AG08396 (cell line): ENCODE measurements at regions not wholly inside any gene's neighbourhood (a gene's known extent, or its start where the extent isn't known, plus 50 kb on each side); places are given as distances from the start of the nearest gene placed in this dataset.
"Not testable (repeated sequence)": the region's sequence is repeated elsewhere in the genome, so short reads cannot be mapped to it uniquely, and the experiment has no call there.

Experiments
- DNase-seq: peaks from one replicate; pipeline ENCODE4 v3.0.0; 2012; ENCODE audit warnings: low spot score, mixed read lengths

DNA sequence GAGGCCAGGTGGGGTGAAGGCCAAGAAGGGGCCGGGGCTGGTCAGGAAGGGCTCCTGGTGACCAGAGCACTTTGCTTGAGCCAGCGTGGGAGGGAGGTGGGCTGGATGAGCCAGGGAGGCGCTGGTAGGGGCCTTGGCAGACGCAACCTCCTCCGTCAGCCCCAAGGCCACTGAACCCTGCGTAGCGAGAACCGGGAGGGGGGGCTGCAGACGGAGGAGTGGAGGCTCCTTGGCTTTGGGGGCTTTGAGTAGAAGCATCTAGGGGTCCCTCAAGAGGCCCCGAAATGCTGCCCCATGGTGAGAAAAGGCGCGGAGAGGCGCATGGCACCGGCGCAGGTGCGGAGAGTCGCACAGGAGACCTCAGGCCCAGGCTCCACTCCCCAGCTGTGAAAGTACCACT lies 1888.0 kb upstream of the CDH9 start:
- DNase-seq, result no peak

DNA sequence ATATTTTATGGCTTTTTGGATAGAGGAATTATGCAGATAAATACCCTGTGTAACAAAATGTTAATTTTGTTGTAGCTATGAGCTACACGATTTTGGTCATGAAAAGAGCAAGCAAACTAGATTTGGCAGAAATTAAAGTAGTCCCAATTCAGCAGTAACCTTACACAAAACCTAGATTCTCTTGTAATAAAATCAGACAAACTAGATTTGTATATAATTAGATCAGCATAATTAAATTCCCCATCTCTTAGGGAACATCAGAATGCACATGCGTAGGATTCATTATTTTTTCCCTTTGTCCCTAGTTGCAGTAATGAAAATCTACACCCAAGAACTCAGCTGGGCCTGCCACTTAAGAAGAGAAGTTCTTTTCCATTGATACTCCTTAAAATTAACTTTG lies 1879.2 kb upstream of the CDH9 start:
- DNase-seq, result no peak

DNA sequence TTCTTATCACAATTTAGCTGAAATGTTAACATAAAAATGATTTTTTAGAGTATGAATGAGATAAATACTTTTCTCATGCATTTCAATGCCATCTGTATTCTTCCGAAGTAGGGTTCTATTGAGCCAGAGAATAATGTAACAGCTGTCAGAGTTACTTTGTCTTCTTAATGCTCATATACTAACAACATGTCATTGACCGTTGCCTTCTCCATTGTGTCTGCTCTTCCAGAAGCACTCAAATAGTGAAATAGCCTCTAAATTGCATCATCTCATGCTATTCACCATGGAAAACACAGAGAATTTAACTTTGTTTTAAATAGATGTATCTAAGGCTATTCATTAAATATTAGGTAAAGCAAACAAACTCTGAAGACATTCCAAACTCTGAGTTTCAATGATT lies 1875.9 kb upstream of the CDH9 start:
- no peak for DNase-seq

DNA sequence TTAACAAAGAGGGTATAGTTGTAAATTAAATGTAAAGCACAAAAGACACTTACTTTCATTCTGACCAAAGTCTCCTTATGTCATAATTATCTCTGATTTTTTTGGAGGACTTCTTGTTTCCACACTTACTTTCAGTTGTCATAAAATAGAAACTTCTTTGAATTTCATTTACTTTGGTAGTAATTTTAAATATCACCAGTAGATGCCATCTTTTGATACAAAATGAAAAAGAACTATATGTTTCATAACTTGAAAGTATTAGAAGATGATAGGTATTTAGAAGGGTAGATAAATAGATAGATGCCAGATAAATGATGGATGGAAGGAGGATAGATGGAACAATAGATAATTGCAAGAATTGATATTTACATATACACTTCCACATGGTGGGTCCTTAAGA lies 1865.3 kb upstream of the CDH9 start:
- DNase-seq, result no peak

DNA sequence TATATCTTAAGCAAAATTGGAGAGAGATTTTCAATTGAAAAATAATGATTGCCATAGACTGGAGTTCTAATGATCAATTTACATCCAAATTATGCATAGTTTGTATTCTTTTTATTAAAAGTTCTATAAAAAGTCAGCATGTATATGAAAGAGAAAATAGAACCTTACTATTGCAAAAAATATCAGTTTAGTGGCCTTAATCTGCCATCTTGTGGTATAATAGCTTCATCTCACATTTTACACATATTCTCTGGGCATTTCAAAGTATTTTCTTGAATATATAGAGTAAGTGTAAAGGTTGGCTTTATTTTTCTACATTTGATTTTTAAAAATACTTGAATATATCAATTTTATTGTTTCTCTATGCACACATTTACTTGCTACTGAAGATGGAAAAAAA lies 1858.6 kb upstream of the CDH9 start:
- DNase-seq, result no peak

DNA sequence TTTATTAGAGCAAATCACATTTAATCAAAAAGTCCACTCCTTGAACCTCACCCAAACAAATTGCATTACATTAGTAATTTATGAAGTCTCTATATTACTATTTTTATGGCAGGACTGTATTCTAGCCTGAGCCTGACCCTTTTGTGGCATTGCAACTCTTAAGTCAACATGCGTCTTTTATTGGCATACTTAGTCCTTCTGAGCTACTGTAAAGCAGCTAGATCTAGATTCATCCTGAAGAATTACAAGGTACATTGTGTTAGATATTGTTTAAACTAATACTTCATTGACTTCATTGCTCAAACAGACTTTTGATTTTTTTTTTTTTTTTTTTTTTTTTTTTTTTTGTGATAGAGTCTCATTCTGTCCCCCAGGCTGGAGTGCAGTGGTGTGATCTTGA lies 1842.5 kb upstream of the CDH9 start:
- no peak for DNase-seq

DNA sequence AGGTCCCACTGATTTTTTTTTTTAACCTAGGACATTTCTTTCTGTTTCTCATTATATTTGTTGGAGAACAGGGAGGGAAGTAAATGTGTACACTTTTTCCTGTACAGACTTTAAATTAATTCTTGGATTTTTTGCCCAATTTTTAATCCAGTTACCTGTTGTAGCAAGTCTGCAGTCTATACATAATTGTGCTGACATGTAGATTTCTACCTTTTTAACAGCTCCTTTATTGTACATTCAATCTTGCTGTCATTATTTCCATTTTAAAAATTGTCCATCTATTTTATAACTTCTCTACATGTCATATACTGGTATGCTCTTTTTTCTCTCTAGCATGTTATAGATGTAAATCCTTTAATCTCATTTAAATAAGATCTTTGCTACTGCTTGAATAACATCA lies 1838.7 kb upstream of the CDH9 start:
- DNase-seq, result no peak

DNA sequence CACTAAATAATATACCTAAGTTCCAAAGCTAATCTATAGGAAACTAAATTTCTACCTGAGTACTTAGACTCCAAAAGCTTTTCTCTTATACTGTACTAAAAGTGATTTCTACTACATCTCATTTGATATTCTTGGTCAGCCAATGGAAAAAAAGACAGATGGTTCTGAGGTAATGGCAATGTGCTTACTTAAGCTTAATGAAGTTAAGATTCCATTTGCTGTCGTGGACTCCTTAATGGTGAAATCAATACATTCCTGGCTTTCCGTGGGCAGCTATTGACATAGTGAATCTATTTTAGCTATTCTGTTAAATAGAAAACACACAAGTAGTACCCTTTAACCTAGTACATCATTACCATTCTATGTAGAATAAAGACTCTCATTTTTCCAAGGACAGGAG lies 1825.6 kb upstream of the CDH9 start:
- no peak for DNase-seq

DNA sequence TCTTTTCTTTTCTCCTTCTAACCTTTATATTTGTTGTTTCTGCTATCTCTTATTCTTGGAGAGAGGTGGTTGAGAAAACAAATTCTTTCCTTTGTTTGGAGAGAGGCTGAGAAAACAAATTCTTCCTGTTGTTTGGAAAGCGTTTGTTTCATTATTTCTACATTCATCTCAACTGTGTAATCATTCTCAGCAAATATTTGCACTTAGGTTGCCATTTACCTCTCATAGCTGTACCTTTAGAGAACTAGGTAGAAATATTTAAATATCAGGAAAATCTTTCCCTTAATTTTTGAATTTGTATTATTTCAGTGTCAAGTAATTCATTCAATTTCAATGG lies 1824.4 kb upstream of the CDH9 start:
- DNase-seq, result no peak

DNA sequence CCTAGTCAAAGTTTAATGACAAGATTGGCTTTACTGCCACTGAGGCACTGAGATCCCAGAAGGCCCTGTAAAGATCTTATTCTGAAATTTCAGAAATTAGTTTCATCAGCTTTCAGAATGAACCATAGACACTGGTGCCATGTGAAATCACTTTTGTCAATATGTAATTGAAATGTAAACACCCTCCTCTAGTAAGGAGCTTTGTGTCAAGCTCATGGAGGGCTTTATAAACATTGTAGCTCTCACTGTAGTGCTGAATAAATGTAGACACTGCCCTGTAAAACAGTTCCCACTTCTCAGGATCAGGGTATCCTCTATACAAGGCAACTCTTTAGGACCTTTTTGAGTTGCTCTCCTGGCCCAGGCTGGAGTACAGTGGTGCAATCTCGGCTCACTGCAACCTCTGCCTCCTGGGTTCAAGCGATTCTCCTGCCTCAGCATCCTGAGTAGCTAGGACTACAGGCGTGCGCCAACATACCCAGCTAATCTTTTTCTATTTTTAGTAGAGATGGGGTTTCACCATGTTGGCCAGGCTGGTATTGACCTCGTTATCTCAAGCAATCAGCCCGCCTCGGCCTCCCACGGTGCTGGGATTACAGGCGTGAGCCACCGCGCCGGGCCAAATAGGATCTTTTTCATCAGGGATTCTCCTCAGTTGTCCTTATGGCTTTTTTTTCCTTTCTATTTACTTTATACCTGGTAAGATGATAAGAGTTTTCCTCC lies 1823.9 kb upstream of the CDH9 start:
- no peak for DNase-seq

DNA sequence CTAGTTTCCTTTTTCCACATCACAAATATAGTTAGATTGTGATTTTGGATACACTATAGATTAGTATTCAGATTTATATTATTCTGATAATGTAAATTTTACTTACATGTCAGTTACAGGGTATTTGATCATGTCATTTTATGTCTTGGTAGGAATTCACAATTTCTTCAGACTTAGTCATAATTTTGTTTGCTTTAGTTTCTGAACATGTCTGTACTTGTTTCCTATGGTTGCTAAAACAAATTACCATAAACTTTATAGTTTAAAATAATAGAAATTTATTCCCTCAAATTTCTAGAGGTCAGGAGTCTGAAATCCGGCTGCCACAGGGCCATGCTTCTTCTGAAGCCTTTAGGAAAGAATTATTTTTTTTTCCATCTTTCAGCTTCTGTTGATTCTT lies 1817.2 kb upstream of the CDH9 start:
- DNase-seq, result no peak

DNA sequence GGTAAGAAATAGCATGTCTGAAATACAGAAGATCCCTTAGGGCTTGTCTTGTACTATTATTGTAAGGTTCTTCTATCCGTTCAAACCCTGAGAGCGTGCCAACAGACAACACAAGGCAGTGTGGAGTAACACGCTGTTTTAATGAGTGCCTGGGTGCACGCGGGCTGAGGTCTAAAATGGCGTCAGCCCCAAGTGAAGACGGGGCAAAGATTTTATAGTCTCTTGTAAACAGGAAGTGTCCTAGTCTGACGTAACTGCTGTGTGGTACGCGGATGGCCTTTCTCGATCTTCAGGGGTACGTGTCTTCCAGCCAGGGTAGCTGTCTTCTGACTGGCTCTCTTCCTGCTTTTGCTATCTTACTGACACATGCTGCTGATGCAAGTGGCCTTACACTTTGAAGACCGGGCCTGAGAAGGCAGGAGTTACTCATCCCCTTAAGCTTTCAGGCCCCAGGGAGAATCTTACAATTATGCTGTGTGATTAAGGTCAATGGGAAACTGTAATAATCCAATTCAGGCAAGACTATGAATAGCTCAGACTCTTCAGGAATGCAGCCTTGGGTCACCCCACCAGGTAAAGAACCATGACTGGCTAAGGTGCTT lies 1812.0 kb upstream of the CDH9 start:
- DNase-seq, result no peak

DNA sequence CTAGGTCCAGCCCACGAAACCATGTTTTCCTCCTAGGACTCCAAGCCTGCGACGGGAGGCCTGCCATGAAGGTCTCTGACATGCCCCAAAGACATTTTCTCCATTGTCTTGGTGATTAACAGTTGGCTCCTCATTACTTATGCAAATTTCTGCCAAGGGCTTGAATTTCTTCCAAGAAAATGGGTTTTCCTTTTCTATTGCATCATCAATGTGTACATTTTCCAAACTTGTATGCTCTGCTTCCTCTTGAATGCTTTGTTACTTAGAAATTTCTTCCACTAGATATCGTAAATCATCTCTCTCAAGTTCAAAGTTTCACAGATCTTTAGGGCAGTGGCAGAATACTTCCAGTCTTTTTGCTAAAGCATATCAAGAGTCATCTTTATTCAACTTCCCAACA lies 1792.7 kb upstream of the CDH9 start:
- no peak for DNase-seq

DNA sequence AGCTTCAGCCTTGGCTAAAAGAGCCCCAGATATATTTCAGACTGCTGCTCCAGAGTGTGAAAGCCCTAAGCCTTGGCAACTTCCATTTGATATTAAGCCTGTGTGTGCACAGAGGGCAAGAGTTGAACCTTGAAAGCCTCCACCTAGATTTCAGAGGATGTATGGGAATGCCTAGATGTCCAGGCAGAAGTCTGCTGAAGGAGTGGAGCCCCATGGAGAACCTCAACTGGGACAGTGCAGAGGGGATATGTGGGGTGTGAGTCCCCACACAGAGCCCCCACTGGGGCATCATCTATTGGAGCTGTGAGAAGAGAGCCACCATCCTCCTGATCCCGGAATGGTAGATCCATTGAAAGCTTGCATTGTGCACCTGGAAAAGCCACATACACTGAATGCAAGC lies 1784.8 kb upstream of the CDH9 start:
- no peak for DNase-seq

DNA sequence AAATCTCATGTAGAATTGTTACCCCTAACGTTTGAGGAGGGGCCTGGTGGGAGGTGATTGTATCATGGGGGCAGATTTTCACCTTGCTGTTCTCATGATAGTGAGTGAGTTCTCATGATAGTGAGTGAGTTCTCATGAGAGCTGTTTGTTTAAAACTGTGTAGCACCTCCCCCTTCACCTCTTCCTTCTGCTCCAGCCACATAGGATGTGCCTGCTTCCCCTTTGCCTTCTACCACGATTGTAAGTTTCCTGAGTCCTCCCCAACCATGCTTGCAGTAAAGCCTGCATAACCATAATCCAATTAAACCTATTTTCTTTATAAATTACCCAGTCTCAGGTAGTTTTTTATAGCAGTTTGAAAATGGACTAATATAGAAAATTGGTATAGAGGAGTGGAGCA lies 1783.7 kb upstream of the CDH9 start:
- no peak for DNase-seq

DNA sequence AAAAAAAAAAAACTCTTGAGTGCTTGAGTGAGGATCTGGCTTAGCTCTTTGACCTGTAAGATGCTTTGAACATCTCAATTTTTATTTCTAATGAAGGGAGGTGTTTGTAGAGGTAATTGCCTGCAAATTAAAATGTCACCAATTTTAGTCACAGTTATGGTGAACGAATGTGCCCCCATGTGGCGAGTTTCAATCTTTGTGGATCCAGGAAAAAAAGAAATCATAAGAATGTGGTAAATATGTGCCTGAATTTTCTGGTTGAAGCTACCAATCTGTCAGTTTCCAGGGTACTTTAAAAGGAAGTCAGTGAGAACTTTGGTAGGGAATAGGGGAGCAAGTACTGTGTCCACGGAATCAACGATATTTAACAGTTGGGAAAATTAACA lies 1772.4 kb upstream of the CDH9 start:
- no peak for DNase-seq

DNA sequence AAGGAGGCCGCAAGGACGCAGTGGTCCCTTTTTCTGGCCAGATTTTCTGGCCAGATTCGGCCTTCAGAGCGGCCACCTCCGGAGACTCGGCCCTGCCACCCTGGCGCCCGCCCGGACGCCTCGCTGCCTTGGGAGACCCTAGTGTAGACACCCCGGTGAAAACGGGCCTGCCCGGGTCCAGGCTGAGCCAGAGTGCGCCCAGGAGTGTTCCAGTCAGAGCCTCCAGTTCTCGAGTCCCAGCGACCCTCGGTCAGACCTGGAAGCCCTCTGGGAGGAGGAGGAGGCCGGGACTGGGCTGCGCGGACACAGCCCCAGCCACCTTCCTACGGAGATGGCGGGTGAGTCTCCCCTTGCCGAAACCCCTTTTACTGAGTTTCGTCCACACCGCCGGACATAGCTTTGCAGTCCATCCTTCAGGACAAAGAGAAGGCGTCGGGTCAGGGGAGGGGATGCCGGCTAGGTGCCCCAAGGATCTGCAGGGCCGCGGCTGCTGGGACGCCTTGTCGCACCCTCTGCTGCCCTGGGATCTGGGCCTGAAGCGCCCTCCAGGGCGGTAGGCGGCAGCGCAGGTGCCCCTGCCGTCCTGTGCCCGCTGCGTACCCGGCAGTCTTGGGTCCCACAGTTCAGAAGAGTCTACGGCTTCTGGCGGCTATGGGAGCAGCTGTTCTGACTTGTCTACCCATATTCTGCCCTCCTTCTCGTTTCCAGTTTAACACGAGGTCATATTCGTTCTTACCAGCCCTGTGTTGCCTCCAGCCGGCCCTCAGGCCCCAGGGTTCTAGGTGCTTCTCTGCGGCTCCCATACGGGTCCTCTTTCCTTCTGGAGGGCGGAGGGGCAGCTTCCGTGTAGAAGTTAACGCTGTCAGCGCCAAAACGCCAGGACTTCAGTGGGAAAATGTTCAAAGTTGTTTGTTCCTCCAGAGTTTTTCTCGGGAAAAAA lies 1771.7 kb upstream of the CDH9 start:
- DNase-seq, result peak; percentile 2

DNA sequence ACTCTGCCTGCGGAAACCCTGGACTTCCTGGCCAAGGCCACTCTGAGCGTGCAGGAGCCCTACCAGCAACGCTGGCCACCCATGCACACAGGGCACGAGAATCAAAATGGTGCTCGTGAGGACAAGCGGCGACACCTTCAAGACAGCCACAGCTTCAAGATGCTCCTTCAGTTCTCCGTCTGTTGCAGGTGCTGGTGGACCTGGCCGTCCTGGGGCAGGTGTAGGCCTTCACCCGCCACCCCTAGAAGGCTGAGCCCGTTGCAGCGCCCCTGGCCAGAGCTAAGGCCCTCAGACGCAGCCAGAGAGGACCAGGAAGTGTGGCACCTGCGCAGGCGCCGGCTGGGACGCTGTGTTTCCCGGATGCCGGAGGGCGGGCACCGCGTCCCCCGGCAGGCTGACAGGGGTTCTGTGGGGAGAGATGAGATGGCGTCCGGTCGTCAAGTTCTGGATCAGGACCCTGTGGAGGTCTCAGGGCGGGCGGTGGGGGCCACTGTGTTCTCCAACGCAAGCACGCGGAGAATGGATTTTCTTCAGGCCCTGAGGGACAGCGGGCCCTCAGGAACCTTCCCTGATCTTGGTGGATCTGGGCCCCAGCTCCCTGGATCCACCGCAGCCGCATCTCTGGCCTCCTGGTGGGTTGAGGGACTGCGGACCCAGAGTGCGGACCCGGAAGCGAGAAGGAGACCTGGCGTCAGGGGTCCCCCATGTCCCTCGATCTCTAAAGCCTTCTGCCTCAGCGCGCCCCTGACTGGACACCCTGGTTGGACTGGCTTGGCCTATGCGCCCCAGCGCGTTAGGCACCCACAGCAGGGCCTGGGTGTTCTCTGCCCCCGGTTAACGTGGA lies 1770.8 kb upstream of the CDH9 start:
- DNase-seq, result no peak

DNA sequence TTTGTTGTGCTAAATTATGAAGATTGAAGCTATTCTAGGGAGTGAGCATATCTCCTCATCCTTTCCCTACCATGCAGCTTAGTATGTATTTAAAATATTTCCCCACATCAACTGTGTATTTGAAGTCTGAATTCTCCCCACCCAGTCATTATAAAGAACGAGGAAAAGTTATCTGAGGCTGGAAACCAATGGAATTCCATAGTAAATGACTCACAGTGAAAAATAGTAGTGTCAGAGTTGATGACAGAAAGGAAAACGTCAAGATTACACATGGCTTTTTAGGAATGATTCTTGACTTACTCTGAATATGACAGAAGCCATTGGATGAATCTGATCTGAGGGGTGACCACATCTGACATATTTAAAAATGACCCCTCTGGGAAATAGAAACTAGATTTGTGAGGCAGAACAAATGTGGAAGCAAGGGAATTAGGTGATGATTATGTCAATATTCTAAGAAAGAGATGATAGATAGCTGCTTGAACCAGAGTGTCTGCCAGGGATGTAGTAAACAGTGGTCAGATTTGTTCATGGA lies 1768.9 kb upstream of the CDH9 start:
- no peak for DNase-seq

DNA sequence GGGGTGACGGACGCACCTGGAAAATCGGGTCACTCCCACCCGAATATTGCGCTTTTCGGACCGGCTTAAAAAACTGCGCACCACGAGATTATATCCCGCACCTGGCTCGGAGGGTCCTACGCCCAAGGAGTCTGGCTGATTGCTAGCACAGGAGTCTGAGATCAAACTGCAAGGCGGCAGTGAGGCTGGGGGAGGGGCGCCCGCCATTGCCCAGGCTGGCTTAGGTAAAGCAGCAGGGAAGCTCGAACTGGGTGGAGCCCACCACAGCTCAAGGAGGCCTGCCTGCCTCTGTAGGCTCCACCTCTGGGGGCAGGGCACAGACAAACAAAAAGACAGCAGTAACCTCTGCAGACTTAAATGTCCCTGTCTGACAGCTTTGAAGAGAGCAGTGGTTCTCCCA lies 1760.6 kb upstream of the CDH9 start:
- DNase-seq, result not testable (repeated sequence)

DNA sequence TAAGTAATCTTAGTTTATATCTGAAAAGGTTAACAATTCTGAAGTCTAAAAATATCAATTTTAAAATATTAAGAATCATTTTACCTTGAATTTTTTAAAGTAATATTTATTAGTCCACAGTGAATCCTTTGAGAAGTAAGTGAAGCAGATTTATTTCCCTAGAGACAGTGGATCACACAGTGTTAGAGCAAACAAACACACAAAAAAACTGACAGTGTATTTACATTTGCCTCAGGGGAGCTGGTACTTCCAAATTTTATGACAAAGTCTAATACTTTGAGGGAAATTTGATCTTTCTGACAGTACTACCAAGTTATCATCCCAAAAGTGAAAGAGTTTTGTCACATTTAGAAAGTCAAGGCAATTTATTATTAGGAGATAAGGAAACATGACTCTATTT lies 1750.6 kb upstream of the CDH9 start:
- no peak for DNase-seq

DNA sequence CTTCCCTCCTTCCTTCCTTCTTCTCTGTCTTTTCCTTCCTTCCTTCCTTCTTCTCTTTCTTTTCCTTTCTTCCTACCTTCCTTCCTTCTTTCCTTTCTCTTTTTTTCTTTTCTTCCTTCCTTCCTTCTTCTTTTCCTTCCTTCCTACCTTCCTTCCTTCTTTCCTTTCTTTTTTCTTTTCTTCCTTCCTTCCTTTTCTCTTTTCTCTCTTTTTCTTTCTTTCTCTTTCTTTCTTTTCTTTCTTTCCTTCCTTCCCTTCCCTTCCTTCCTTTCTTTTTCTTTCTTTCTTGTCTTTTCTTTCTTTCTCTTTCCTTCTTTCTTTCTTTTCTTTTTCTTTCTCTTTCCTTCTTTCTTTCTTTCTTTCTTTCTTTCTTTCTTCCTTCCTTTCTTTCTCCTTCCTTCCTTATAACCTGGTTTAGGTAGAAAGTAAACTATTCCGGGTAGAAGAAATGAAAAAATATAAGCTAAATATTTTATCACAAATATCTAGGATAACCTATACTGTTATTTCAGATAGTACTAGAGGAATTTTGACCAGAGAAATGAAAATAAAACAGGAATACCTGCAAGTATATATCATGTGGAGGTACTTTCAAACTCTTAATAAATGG lies 1741.8 kb upstream of the CDH9 start:
- DNase-seq, result no peak
